HG02798 (cell line): ENCODE measurements at regions not wholly inside any gene's neighbourhood (a gene's known extent, or its start where the extent isn't known, plus 50 kb on each side); places are given as distances from the start of the nearest gene placed in this dataset.
"Not testable (repeated sequence)": the region's sequence is repeated elsewhere in the genome, so short reads cannot be mapped to it uniquely, and the experiment has no call there.

ENCODE experiments used
- ATAC-seq: cut with Tn5 transposase; IDR thresholded peaks from one replicate; pipeline ENCODE4 v1.9.1; 2021; ENCODE audit warnings: mild to moderate bottlenecking; ENCODE audit not compliant: unreplicated experiment, poor library complexity

DNA sequence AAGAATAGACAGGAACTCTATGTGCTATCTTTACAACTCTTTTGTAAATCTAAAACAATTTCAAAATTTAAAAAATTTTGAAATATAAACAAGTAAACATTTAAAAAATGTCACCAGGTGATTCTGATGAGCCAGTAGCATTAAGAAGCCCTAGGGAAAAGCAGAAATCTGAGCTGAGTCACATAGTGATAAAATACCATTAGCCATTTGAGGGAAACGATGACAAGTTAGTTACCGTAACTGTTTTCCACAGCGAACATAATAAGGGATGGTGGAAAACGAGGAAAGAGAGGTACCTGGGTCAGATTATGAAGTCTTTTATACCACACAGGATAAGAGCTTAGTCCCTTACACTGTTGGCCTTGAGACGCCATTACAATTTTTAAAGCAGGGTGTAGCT, 55.5 kb downstream of the PRR15 start:
- ATAC-seq = no peak

DNA sequence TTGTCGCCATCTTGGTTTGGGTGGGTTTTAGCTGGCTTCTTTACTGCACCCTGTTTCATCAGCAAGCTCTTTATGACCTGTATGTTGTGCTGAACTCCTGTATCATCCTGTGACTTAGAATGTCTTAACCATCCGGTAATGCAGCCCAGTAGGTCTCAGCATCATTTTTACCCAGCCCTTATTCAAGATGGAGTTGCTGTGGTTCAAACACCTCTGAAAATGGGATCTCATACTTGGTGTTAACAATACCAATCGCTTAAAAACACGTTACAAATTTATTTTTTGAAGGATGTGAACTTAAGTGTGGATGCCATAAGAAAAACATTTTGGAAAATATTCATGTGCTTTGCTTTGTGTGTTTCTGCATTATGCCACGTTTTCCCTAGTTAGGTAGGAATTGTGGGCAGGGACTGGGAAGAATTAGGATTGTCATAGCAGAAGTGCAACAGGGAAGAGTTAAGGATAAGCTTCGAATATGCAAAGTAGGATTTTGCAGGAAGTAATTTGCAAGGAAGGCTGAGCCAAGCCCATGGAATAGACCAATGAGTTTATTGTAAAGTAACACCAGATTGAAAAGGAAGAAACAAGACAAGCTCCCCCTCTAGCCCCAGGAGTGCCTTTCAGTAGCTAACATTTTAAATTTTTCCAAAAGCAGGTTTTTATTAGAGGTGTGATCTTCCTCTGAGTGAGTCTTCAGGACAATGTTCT, 56.4 kb downstream of the PRR15 start:
- ATAC-seq = no peak

DNA sequence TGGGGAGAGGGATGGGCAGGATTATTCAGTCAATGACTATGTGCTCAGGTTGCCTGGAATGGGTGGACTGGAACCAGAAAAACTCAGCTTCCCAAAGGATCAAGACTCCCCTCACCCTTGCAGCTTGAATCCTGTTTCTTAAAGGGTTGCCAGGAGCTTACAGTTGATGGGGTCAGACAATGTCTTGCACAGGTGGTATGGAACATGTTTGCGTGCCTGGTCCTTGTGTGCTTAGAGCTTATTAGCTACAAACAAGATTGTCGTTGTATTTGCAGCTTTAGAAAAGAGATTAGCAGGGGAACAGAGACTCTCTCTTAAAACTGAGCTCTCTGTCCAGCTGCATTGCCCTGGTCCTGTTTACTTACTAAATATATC, 56.9 kb downstream of the PRR15 start:
- no peak for ATAC-seq

DNA sequence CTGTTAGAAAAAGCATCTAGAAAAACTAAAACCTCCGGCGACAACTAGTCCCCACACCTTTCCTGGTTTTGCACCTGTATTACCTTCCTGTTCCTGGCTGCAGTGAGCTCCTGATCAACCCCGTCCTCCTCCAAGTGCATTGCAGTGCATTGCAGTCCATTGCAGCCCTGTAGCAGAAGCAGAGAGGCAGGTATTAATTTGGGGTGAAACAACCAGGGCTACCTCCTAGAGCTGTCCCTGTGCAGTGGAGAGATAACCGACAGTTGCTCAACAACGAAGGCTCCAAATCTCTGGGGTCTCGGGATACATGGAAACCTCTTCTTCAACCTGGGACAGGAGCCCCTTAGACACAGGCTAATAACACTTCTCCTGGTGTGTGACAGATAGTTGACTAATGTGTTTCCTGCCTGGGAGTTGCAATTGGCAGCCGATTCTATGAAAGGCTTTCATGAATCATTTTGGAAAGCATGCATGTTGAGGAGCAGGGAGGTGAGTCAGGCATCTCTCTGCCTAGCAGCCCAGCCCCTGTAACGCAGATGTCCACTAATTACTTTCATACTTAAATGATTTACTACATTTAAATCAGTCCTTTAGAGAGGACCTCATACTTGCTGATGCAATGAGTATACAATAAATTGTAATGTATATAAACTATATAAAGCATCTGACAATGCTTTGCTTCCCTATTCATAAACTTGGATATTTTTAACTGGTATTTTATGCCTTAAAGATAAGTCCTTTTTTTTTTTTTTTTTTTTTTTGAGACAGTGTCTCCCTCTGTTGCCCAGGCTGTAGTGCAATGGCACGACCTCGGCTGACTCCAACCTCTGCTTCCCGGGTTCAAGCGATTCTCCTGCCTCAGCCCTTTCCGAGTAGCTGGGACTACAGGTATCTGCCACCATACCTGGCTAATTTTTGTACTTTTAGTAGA, 59.0 kb downstream of the PRR15 start:
- ATAC-seq = no peak

DNA sequence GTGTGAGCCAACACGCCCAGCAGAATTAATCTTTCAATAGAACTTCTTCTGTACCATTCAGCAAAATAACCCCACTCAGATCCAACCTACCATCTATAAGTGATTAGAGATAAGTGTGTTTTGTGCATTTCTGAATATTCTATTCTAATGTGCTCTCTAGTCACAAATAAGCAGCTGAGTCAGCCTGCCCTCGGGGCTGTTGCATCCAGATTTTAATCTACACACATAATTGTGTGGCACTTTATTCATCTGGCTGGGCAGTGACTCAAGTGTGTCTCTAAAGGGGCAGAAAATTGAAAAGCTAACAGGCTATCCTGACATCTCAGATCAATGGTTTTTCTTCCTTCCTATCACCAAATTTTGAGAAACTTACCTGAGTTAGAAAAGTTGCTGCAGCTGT, 60.3 kb downstream of the PRR15 start:
- ATAC-seq = no peak

DNA sequence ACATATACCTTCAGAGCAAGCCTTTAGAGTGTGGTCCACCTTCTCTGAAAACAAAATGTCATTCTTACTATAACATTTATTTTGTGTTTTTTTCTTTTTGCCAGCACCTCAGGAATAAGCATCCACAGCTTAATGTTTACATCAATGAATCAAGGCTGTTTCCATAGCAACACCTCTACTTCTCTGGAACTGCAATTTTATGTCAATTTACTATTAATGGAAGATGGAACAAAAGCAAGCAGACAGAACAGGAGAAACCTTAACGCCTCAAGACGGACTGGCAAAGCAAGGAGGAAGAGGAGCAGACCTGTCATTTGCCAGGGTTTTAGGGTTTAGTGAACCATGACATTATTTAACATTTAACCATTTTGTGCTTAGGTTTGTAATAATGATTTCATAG, 63.1 kb downstream of the PRR15 start:
- ATAC-seq = no peak

DNA sequence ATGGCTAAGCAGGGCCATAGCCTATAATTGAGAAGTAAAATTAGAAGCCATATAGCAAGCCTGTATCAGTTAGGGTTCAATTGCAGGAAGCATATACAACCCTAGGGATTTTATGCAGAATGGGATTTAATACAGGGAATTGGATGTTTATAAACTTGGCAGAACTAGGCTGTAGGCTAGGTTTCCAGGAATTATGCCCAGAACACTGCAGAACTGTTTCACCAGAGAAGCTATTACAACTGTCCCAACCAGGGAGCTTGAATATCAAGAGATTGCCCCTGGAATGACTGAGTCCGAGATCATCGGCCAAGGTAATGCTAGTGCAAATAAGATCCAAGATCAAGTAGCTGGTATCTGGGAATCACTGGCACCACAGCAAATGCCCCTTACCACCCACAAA, 64.0 kb downstream of the PRR15 start:
- no peak for ATAC-seq

DNA sequence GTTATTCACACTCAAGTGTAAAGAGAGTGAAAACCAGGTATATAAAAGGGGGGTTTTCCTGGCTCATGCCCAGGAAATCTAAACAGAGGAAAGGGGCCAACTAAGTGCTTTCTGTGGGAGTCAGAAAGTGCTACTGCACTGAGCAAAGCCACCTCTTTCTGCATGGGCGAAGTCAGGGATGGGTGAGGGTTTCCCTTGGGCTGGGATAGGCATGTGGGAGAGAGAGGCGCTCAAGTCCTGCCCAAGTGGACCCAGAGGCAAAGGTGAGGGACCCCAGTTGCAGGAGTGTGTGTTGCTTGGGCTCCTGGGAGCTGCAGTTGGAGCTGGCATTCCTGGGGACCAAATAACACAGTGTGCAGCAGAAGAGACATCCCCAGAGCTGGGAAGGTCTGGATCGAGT, 65.9 kb downstream of the PRR15 start:
- no peak for ATAC-seq

DNA sequence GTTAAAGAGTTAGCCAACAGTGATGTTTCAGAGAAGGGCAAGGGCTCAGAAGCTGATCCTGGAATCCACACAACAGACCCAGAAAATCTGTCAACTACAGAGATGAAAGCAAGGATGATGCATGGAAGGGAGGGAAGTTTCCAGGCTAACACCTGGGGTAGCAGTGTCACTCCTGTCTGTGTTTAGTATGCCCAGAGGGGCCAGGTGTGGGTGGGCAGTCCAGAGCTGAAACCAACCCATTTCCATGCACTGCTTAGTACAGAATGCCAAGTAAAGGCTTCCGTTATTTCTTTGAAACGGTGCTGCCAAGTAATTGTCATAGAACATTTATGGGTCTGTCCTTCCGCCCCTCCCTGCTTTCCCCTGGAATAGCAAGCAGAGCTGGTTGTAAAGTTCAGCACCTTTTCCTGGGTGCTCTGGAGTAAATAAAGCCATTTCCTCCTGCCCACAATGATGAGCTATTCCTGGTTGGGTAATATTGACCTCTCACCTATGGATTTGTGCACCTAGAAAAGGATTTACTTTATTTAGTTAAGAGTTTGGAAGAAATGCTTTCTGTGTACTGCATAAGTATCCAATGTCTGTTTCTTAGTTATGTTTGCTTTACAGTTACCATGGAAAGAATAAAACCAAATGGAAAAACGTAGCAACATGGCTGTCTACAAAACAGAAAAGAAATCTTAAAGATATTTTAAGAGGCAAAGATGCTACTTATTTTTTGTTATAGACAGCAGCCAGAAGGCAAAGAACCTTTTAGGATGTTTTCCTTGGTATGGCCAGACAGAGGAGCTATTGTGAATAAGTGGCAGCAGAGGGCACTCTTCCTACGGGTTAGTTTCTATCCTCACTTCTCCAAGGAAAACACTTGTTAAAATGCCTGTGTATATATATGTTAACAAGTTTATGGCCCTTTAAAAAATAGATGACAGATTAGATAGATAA, 71.7 kb downstream of the PRR15 start:
- not testable (repeated sequence) for ATAC-seq

DNA sequence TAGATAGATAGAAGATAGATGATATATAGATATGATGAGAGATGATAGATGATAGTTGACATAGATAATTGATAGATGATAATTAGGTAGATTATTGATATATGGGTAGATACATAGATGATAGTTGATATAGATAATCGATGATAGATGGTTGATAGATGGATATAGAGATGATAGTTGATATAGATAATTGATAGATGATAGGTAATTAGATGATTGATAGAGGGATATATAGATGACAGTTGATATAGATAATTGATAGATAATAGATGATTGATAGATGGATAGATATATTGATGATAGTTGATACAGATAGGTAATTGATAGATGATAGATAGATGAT, 72.3 kb downstream of the PRR15 start:
- ATAC-seq = no peak

DNA sequence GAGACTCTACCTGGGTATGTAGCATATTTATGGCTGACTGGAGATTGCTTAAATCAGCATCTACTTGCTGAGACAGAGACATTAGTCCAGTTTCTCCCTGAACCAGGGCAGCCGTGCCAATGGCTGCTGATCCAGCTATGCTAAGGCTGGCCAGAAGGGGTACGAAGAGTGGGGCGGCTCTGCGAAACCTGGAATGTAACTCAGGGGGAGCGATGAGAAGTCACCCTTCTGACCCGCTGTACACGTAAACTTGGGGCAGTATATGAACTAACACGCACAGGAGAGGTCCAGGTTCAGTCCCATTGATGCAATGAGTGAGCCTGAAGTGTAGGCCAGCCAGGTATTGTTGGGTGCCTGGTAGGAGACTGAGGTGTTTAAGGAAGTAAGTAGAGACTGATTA, 73.7 kb downstream of the PRR15 start:
- ATAC-seq = no peak

DNA sequence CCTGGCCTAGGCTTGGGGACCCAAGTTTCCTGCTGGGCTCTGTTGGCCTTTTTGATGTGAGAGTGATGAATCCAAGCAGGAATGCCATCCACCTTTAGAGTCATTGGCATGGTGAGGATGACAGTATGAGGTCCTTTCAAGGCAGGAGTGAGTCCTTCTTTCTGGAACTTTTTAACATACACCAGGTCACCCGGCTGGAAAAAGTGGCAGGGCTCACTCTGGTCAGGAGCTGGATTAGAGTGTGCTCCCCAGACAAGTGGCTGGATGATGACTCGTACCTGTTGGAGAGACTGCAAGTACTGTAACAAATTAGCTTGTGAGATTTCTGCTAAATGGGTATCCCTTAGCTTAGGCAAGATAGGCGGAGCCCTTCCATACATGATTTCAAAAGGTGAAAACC, 75.2 kb downstream of the PRR15 start:
- ATAC-seq = not testable (repeated sequence)

DNA sequence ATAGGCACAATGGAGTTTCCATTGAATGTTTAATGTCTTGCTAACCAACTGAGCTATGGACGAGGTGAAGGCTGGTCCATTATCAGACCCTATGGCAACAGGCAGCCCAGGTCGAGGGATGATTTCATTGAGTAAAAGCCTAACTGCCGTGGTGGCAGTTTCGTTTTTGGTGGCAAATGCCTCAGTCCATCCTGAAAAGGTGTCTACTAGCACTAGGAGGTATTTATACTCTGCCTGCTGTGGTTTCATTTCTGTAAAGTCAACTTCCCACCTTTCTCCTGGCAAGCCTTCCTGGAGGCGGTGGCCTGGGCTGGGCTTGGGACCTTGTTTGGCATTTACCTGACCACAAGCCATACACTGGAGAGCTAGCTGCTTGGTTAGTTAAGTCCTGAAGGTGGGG, 75.8 kb downstream of the PRR15 start:
- no peak for ATAC-seq

DNA sequence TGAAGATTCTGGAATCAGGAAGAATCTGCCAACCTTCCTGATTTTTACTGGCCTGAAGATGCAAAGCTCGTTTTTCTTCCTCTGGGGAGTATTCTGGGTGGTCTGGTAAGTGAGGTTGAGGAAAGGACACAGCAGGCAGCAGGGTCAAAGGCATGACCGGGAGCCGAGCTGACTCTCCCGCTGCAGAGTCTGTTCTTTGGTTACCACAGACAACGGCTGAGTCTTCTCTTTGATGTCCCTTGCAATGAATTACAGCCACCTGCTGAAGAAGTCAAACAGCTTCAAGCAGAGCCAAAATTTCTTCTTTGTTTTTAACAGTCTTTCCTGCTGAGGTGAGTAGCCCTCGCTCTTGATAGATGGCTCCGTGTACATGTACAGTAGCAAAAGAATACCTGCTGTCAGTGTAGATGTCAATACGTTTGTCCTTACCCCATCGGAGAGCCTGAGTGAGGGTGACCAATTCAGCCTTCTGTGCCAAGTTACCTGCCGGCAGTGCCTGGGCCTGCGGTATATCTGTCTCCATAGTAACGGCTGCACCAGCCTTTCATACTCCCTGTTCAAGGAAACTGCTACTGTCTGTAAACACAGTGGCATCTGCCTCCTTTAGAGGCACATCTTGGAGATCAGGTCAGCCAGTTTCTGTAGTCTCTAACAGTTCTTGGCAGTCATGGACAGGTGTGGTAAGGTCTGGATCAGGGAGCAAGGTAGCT, 76.4 kb downstream of the PRR15 start:
- ATAC-seq = no peak

DNA sequence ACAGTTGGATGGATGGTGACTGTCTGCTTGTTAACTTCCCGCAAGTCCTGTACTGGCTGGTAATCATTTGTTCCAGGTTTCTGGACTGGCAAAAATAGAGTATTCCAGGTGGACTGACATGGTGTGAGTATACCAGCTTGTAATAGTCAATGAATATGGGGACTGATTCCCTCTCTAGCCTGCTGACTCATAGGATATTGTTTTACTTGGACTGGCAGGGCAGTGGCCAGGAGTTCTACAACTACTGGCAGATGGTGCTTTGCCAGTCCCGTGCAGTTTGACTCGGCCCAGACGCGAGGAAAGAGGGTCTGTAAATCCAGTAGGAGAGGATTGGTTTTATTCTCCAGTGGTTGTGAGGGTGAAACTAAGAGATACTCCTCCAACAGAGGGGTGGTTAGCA, 78.0 kb downstream of the PRR15 start:
- no peak for ATAC-seq

DNA sequence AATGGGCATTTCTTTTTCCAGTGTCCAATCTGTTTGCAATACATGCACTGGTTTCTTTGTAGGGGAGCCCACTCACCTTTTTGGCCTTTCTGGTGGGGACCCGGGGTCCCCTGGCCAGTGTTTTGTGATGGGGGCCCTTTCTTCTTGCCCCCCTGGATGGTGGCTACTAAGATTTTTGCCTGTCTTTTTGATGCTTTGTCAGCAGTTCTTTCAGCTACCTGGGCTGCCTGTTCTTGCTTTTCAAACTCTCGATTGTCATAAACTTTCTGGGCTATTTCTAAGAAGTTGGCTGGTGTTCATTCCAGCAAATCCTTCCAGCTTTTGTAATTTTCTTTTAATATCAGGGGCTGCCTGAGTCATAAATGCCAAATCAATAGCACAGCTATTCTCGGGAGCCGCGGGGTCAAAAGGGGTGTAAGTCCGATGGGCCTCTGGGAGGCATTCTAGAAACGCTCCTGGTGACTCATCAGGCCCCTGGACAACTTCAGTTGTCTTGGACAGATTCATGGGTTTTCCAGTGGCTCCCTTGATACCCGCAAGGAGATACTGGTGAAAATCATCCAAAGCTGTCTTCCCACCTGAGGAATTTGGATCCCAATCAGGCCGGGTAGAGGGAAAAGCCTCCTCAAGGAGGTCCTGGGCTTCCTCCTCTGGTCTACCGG, 79.0 kb downstream of the PRR15 start:
- ATAC-seq = no peak

DNA sequence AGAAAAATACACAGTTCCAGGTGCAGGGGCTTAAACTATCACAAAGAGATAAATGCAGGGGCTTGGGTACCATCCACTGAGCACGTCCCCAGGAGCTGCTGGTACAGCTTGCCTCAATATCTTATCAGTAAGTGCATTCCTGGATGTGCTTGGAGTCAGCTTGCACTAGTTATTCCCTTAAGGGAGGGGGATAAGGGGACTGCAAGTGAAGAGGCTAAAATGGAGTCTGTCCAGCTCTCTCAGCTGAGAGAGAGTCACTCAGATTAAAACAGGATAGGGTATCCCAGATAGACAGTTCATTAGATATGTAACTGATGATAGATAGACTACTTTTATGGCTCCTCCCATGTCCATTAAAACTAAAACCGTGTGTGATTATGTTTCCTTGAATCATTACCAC, 82.5 kb downstream of the PRR15 start:
- ATAC-seq = not testable (repeated sequence)

DNA sequence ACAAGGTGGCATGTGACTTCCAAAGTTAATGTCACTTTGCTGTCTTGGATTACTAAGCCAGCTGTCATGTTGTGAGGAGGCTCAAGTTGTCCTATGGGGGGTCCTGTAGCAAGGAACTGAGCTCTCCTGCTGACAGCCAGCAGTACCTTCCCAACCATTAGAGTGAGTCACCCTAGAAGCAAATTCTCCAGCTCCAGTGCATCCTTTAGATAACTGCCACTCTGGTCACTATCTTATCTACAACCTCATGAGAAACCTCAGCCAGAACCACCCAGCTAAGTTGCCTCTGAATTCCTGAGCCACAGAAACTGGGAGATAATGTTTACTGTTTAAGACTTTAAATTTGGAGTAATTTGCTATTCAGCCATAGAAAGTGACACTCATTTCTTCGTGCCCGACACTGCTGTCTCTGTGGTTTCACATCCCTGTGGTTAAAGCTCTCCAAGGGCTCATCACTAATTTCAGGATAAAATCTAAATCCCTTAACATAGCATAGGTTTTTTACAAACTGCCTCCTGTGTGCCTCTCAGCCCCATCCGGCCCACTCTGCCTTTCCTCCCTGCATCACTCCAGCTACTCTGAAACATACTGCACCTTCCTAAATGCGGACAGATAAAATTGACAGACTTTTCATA, 83.5 kb downstream of the PRR15 start:
- ATAC-seq = no peak

DNA sequence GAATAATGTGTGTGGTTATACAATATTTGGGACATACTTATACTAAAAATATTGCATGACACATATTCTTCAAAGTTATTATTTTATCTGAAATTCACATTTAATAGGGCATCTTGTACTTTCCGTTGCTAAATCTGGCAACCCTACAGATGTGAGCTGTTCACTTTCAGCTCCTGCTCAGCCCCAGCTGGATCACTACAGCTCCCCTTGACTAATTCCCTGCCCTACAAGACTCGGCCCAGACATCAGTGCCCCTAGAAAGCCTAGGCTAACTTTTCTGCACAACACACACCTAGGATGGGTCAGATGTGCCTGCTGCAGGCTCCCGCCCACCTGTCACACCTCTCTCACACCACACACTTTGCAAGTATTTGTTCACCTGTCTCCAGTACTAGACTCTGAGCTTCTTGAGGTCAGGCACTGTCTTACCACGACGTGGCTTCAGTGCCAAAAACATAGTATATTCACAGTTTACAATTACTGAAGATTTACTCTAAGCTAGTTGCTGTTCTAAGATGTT, 84.1 kb downstream of the PRR15 start:
- not testable (repeated sequence) for ATAC-seq
